Suprapubic skin (tissue), 4 donors: ENCODE measurements at regions not wholly inside any gene's neighbourhood (a gene's known extent, or its start where the extent isn't known, plus 50 kb on each side); places are given as distances from the start of the nearest gene placed in this dataset.

ENCODE experiments used
- DNase-seq, 2 donors: peaks; one replicate each; pipeline ENCODE4 v3.0.0-alpha.2; 2019; ENCODE audit warnings: low spot score in 2 of 2
- H3K27ac ChIP-seq: fragments of 200-600 bp; sonication (generic); one replicate; pipeline ENCODE4 v1.5.1; 2019
- H3K27me3 ChIP-seq: fragments of 200-600 bp; sonication (generic); one replicate; pipeline ENCODE4 v1.5.1; 2019
- H3K36me3 ChIP-seq: fragments of 200-600 bp; sonication (generic); one replicate; pipeline ENCODE4 v1.5.1; 2019
- H3K4me1 ChIP-seq: fragments of 200-600 bp; sonication (generic); one replicate; pipeline ENCODE4 v1.5.1; 2019
- H3K4me3 ChIP-seq: fragments of 200-600 bp; sonication (generic); one replicate; pipeline ENCODE4 v1.5.1; 2019; ENCODE audit warnings: mild to moderate bottlenecking
- H3K9me3 ChIP-seq: fragments of 200-600 bp; sonication (generic); one replicate; pipeline ENCODE4 v1.5.1; 2019
- CTCF ChIP-seq, 2 donors: fragments of 200-600 bp in 1 of 2; fragments of 450-650 bp in 1 of 2; sonication (generic) in 1 of 2; IDR thresholded peaks; one replicate each; pipeline ENCODE4 v1.5.1; 2016 to 2019; ENCODE audit warnings: antibody characterized with exemption in 2 of 2, mild to moderate bottlenecking in 1 of 2, moderate library complexity in 1 of 2
- EP300 ChIP-seq: sonication (generic); formaldehyde crosslinking; IDR thresholded peaks from one replicate; pipeline ENCODE4 v1.6.1; 2017; ENCODE audit warnings: antibody characterized with exemption
- POLR2A ChIP-seq, 2 donors: fragments of 450-650 bp; IDR thresholded peaks; one replicate each; pipeline ENCODE4 v1.6.1; 2017; ENCODE audit warnings: antibody characterized with exemption in 2 of 2, mild to moderate bottlenecking in 2 of 2, moderate library complexity in 2 of 2
- POLR2AphosphoS5 ChIP-seq, 3 donors: sonication (generic); formaldehyde crosslinking; IDR thresholded peaks; one replicate each; pipeline ENCODE4 v1.6.1; 2017; ENCODE audit warnings: antibody characterized with exemption in 3 of 3
- WGBS: methylation state at CpG from one replicate; pipeline ENCODE4 v1.1.5; 2018; 5-methylcytosine and 5-hydroxymethylcytosine counted together

DNA sequence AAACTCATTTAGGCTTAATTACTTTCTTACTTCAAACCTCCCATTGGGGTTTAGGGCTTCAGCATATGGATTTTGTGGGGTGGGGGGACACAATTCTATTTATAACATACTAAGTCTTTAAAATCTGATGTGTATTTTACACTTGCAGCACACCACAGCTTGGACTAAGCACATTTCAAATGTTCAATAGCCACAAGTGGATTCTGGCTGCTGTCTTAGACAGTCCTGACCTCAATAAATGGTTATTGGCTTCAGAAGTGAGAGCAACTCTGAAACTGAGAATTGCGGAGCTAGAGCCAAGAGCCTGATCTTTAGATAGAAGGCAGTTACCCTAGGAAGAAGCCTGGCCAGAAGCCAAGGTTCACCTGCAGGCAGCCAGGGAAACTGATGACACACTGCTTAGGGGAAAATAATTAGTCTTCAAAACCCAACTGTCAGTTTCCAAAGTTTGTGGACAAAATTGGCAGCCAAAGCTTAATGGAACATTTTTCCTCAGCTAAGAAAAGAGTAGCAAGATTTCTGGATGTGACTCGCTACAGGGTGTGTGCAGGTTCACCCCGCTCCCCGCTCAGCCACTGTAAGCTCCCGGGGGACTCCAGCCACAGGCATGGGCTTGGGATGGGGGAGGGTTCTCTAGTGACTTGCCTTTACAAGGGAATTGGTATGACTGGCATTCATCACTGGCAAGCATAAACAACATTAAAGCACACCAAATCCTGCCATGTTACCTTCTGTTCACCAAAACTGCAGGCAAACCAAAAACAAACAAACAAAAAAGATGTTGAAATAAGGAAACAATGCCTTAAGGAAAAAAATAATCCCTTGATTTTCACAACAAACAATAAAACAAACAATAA lies 219.8 kb downstream of the TFAP2A start:
- no peak for DNase-seq
- Histone ChIP-seq H3K27ac (no peak overlapping the region), H3K4me1 (peaks cover 13% of the 10 kb centered on the region), H3K4me3 (no peak overlapping the region), H3K9me3 (no peaks in the 10 kb centered on the region), H3K36me3 (no peaks in the 10 kb centered on the region), H3K27me3 (no peaks in the 10 kb centered on the region)
- TF ChIP-seq CTCF (IDR thresholded peaks at IDR 0.05) (no peak), POLR2A (IDR thresholded peaks at IDR 0.05) (no peak), EP300 (no peak), POLR2AphosphoS5 (IDR thresholded peaks at IDR 0.05) (no peak)
- 69% methylated on average over 5 of the region's 5 CpGs for WGBS

GRCh38 chr6:10193321-10193720 lies 221.6 kb downstream of the TFAP2A start:
- Histone ChIP-seq H3K9me3 (no peaks in the 10 kb centered on the region), H3K4me3 (no peak overlapping the region), H3K36me3 (no peaks in the 10 kb centered on the region), H3K27me3 (peaks cover 2% of the 10 kb centered on the region), H3K27ac (no peak overlapping the region), H3K4me1 (peaks cover 13% of the 10 kb centered on the region)
- WGBS = 87% methylated on average over 4 of the region's 4 CpGs
- TF ChIP-seq POLR2A (IDR thresholded peaks at IDR 0.05) = no peak
- no peak for TF ChIP-seq EP300
- TF ChIP-seq POLR2AphosphoS5 (IDR thresholded peaks at IDR 0.05) = no peak
- no peak for TF ChIP-seq CTCF (IDR thresholded peaks at IDR 0.05)
- DNase-seq = no peak

GRCh38 chr6:10190042-10190441 lies 224.8 kb downstream of the TFAP2A start:
- 26% methylated on average over 3 of the region's 3 CpGs for WGBS

DNA sequence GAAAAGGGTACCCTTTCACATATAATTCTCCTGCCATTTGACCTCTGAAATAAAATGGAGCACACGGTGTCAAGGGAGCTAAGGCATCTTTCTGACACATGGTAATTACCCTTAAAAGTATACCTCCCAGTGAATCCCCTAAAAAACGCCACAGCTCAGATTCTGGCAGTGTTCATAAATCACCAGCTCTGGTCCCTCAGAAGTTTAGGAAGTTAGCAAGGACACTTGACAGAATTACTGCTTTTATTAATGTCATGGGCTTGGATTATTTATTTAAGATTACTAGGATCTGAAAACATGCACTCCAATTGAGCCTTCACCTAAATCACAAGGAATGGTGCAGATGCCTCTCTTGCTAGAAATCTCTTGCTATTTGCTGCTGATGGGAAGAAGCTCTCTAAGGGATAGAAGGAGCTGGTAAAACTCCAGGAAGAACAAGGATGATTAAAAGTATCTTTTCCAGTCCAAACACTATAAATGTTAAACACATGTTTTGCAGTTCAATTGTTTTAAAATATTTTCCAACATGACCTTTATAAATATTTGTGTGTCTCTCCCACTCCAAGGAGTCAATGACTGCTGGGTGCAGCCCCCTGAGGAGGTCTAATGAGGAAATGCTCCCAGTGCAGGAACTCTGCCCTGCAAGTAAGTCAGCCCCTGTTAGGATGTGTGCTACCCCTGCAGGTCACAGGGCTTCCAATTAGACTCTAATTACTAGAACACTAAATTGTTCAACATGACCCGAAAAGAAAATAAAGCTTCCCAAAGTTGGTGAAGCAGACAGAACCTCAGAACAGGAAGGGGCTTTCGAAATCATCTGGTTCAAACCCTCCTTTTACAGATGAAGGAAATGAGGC lies 230.3 kb downstream of the TFAP2A start:
- H3K4me3 ChIP-seq = no peak overlapping the region
- WGBS = 37% methylated on average over 4 of the region's 4 CpGs
- no peaks in the 10 kb centered on the region for H3K4me1 ChIP-seq
- no peak for DNase-seq
- no peak overlapping the region for H3K27ac ChIP-seq
- peaks cover 5% of the 10 kb centered on the region for H3K27me3 ChIP-seq
- H3K36me3 ChIP-seq = no peaks in the 10 kb centered on the region
- H3K9me3 ChIP-seq = no peaks in the 10 kb centered on the region
- TF ChIP-seq POLR2A (IDR thresholded peaks at IDR 0.05) = no peak
- TF ChIP-seq EP300 = no peak
- TF ChIP-seq POLR2AphosphoS5 (IDR thresholded peaks at IDR 0.05) = no peak
- TF ChIP-seq CTCF (IDR thresholded peaks at IDR 0.05) = no peak

More at GRCh38 chr6:10190042-10190441, 224.8 kb downstream of the TFAP2A start:
- Histone ChIP-seq H3K4me3 (no peak overlapping the region), H3K4me1 (peaks cover 5% of the 10 kb centered on the region), H3K27me3 (peaks cover 5% of the 10 kb centered on the region), H3K27ac (no peak overlapping the region), H3K36me3 (no peaks in the 10 kb centered on the region), H3K9me3 (no peaks in the 10 kb centered on the region)
- TF ChIP-seq POLR2A (IDR thresholded peaks at IDR 0.05) (no peak), POLR2AphosphoS5 (IDR thresholded peaks at IDR 0.05) (no peak), EP300 (no peak)
- DNase-seq = no peak

DNA sequence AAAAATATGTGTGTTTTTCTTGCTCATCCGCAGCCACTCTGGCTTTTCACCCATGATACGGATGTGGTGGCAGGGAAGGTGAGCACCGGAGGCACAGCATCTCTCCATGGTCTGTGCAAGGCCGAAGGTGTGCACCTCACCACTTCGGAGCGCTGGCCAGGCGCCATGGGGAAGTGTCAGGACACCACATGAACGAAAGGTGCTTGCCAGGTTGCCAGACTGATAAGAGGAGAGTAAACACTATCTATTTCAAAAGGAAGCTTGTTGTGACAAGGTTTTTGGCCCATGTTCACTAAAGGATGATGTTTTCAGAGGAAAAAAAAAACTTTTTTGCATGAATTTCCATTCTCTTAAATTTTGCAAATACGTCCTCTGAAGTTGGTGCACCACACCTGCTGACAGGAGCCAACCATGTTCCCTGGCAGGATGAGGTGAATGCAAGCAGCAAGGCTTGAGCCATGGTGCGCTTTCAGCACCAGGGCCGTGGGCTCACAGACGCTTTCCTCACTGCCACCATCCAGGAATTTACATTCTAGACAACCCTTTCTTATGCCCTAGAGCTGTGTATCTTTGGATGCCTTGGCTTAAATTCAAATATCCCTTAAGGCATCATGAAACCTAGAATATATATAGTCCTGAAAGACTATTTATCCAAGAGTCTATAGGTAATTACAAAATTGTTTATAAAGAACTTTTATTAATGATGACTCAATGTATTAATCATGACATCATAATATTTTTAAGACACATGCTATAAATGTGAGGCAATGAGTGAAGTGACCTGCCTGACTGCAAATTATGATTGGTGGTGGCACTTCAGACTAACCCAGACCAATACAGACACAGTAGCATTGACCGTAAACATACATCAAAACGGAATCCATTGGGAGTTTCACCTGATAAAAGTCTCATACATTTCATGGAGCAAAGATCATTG lies 234.5 kb downstream of the TFAP2A start:
- 70% methylated on average over 14 of the region's 14 CpGs for WGBS
- no peak for DNase-seq
- Histone ChIP-seq H3K27me3 (no peaks in the 10 kb centered on the region), H3K9me3 (no peaks in the 10 kb centered on the region), H3K27ac (no peak overlapping the region), H3K36me3 (no peaks in the 10 kb centered on the region), H3K4me1 (no peaks in the 10 kb centered on the region), H3K4me3 (no peak overlapping the region)
- no peak for TF ChIP-seq CTCF (IDR thresholded peaks at IDR 0.05)
- no peak for TF ChIP-seq POLR2A (IDR thresholded peaks at IDR 0.05)
- no peak for TF ChIP-seq POLR2AphosphoS5 (IDR thresholded peaks at IDR 0.05)
- TF ChIP-seq EP300 = no peak
